ENCODE measurements at regions not wholly inside any gene's neighbourhood (a gene's known extent, or its start where the extent isn't known, plus 50 kb on each side); places are given as distances from the start of the nearest gene placed in this dataset.

GRCh38 chr15:46489276-46489675, 854.4 kb downstream of the SQOR start:
- no peak for DNase-seq (ENCODE audit: low read depth)
- Histone ChIP-seq H3K36me3 (ENCODE audit: control insufficient read depth, insufficient read depth, low read length, severe bottlenecking) (no peaks in the 10 kb centered on the region), H3K27me3 (replicated peaks; ENCODE audit: control insufficient read depth, insufficient read depth, low read length) (no peaks in the 10 kb centered on the region), H3K4me3 (ENCODE audit: low read length) (no peak overlapping the region), H3K4me1 (ENCODE audit: control insufficient read depth, insufficient read depth, low read length) (no peaks in the 10 kb centered on the region), H3K9ac (ENCODE audit: low read length) (no peak overlapping the region), H3K9me3 (ENCODE audit: control insufficient read depth, low read length) (no peaks in the 10 kb centered on the region)

GRCh38 chr15:46496491-46497115, 861.8 kb downstream of the SQOR start:
- H3K27me3 ChIP-seq (replicated peaks; ENCODE audit: control insufficient read depth, insufficient read depth, low read length): no peaks in the 10 kb centered on the region

GRCh38 chr15:46502667-46503066, 867.8 kb downstream of the SQOR start:
- Histone ChIP-seq H3K4me1 (ENCODE audit: control insufficient read depth, insufficient read depth, low read length) (no peaks in the 10 kb centered on the region), H3K4me3 (ENCODE audit: low read length) (no peak overlapping the region), H3K9ac (ENCODE audit: low read length) (no peak overlapping the region), H3K9me3 (ENCODE audit: control insufficient read depth, low read length) (no peaks in the 10 kb centered on the region), H3K36me3 (ENCODE audit: control insufficient read depth, insufficient read depth, low read length, severe bottlenecking) (no peaks in the 10 kb centered on the region), H3K27me3 (replicated peaks; ENCODE audit: control insufficient read depth, insufficient read depth, low read length) (no peaks in the 10 kb centered on the region)
- DNase-seq (ENCODE audit: low read depth): peak; percentile 1

More at GRCh38 chr15:46496491-46497115, 861.8 kb downstream of the SQOR start:
- Histone ChIP-seq H3K4me3 (ENCODE audit: low read length) (no peak overlapping the region), H3K4me1 (ENCODE audit: control insufficient read depth, insufficient read depth, low read length) (no peaks in the 10 kb centered on the region), H3K9ac (ENCODE audit: low read length) (no peak overlapping the region), H3K36me3 (ENCODE audit: control insufficient read depth, insufficient read depth, low read length, severe bottlenecking) (no peaks in the 10 kb centered on the region), H3K9me3 (ENCODE audit: control insufficient read depth, low read length) (no peaks in the 10 kb centered on the region)
- no peak for DNase-seq (ENCODE audit: low read depth)

- H3K9ac ChIP-seq (ENCODE audit: low read length): no peak overlapping the region
- H3K4me3 ChIP-seq (ENCODE audit: low read length): no peak overlapping the region
- DNase-seq (ENCODE audit: low read depth): no peak
- peaks cover 11% of the 10 kb centered on the region for H3K9me3 ChIP-seq (ENCODE audit: control insufficient read depth, low read length)
- H3K4me1 ChIP-seq (ENCODE audit: control insufficient read depth, insufficient read depth, low read length): no peaks in the 10 kb centered on the region
- H3K36me3 ChIP-seq (ENCODE audit: control insufficient read depth, insufficient read depth, low read length, severe bottlenecking): no peaks in the 10 kb centered on the region
- H3K27me3 ChIP-seq (replicated peaks; ENCODE audit: control insufficient read depth, insufficient read depth, low read length): no peaks in the 10 kb centered on the region
Measured at GRCh38 chr15:46518381-46518780, 883.6 kb downstream of the SQOR start.

- no peak overlapping the region for H3K4me3 ChIP-seq (ENCODE audit: low read length)
- no peaks in the 10 kb centered on the region for H3K36me3 ChIP-seq (ENCODE audit: control insufficient read depth, insufficient read depth, low read length, severe bottlenecking)
- no peak overlapping the region for H3K9ac ChIP-seq (ENCODE audit: low read length)
- H3K27me3 ChIP-seq (replicated peaks; ENCODE audit: control insufficient read depth, insufficient read depth, low read length): no peaks in the 10 kb centered on the region
- DNase-seq (ENCODE audit: low read depth): no peak
- H3K9me3 ChIP-seq (ENCODE audit: control insufficient read depth, low read length): no peaks in the 10 kb centered on the region
- no peaks in the 10 kb centered on the region for H3K4me1 ChIP-seq (ENCODE audit: control insufficient read depth, insufficient read depth, low read length)
Measured at GRCh38 chr15:46523701-46524100, 888.9 kb downstream of the SQOR start.

GRCh38 chr15:46525984-46526725, 891.3 kb downstream of the SQOR start:
- no peaks in the 10 kb centered on the region for H3K9me3 ChIP-seq (ENCODE audit: control insufficient read depth, low read length)
- H3K4me3 ChIP-seq (ENCODE audit: low read length): no peak overlapping the region
- no peak overlapping the region for H3K9ac ChIP-seq (ENCODE audit: low read length)
- no peaks in the 10 kb centered on the region for H3K36me3 ChIP-seq (ENCODE audit: control insufficient read depth, insufficient read depth, low read length, severe bottlenecking)
- no peak for DNase-seq (ENCODE audit: low read depth)
- no peaks in the 10 kb centered on the region for H3K27me3 ChIP-seq (replicated peaks; ENCODE audit: control insufficient read depth, insufficient read depth, low read length)
- H3K4me1 ChIP-seq (ENCODE audit: control insufficient read depth, insufficient read depth, low read length): no peaks in the 10 kb centered on the region

- no peak for DNase-seq (ENCODE audit: low read depth)
- Histone ChIP-seq H3K36me3 (ENCODE audit: control insufficient read depth, insufficient read depth, low read length, severe bottlenecking) (no peaks in the 10 kb centered on the region), H3K4me1 (ENCODE audit: control insufficient read depth, insufficient read depth, low read length) (no peaks in the 10 kb centered on the region), H3K27me3 (replicated peaks; ENCODE audit: control insufficient read depth, insufficient read depth, low read length) (no peaks in the 10 kb centered on the region), H3K4me3 (ENCODE audit: low read length) (no peak overlapping the region), H3K9me3 (ENCODE audit: control insufficient read depth, low read length) (no peaks in the 10 kb centered on the region), H3K9ac (ENCODE audit: low read length) (no peak overlapping the region)
Measured at GRCh38 chr15:46526726-46527110, 891.9 kb downstream of the SQOR start.

GRCh38 chr15:46543626-46544025, 908.8 kb downstream of the SQOR start:
- H3K4me3 ChIP-seq (ENCODE audit: low read length): no peak overlapping the region
- no peaks in the 10 kb centered on the region for H3K27me3 ChIP-seq (replicated peaks; ENCODE audit: control insufficient read depth, insufficient read depth, low read length)
- no peaks in the 10 kb centered on the region for H3K9me3 ChIP-seq (ENCODE audit: control insufficient read depth, low read length)
- H3K4me1 ChIP-seq (ENCODE audit: control insufficient read depth, insufficient read depth, low read length): no peaks in the 10 kb centered on the region
- H3K9ac ChIP-seq (ENCODE audit: low read length): no peak overlapping the region
- DNase-seq (ENCODE audit: low read depth): no peak
- H3K36me3 ChIP-seq (ENCODE audit: control insufficient read depth, insufficient read depth, low read length, severe bottlenecking): no peaks in the 10 kb centered on the region

- Histone ChIP-seq H3K36me3 (ENCODE audit: control insufficient read depth, insufficient read depth, low read length, severe bottlenecking) (no peaks in the 10 kb centered on the region), H3K27me3 (replicated peaks; ENCODE audit: control insufficient read depth, insufficient read depth, low read length) (no peaks in the 10 kb centered on the region), H3K4me1 (ENCODE audit: control insufficient read depth, insufficient read depth, low read length) (no peaks in the 10 kb centered on the region), H3K4me3 (ENCODE audit: low read length) (no peak overlapping the region), H3K9me3 (ENCODE audit: control insufficient read depth, low read length) (no peaks in the 10 kb centered on the region), H3K9ac (ENCODE audit: low read length) (no peak overlapping the region)
- DNase-seq (ENCODE audit: low read depth): no peak
Measured at GRCh38 chr15:46548989-46549388, 914.2 kb downstream of the SQOR start.

GRCh38 chr15:46552316-46552715, 917.5 kb downstream of the SQOR start:
- H3K36me3 ChIP-seq (ENCODE audit: control insufficient read depth, insufficient read depth, low read length, severe bottlenecking): no peaks in the 10 kb centered on the region
- no peak overlapping the region for H3K4me3 ChIP-seq (ENCODE audit: low read length)
- no peaks in the 10 kb centered on the region for H3K9me3 ChIP-seq (ENCODE audit: control insufficient read depth, low read length)
- no peak for DNase-seq (ENCODE audit: low read depth)
- H3K9ac ChIP-seq (ENCODE audit: low read length): no peak overlapping the region
- H3K4me1 ChIP-seq (ENCODE audit: control insufficient read depth, insufficient read depth, low read length): no peaks in the 10 kb centered on the region
- H3K27me3 ChIP-seq (replicated peaks; ENCODE audit: control insufficient read depth, insufficient read depth, low read length): no peaks in the 10 kb centered on the region

- Histone ChIP-seq H3K4me1 (ENCODE audit: control insufficient read depth, insufficient read depth, low read length) (no peaks in the 10 kb centered on the region), H3K27me3 (replicated peaks; ENCODE audit: control insufficient read depth, insufficient read depth, low read length) (no peaks in the 10 kb centered on the region), H3K36me3 (ENCODE audit: control insufficient read depth, insufficient read depth, low read length, severe bottlenecking) (no peaks in the 10 kb centered on the region), H3K4me3 (ENCODE audit: low read length) (no peak overlapping the region), H3K9me3 (ENCODE audit: control insufficient read depth, low read length) (no peaks in the 10 kb centered on the region), H3K9ac (ENCODE audit: low read length) (no peak overlapping the region)
- no peak for DNase-seq (ENCODE audit: low read depth)
Measured at GRCh38 chr15:46555547-46555946, 920.7 kb downstream of the SQOR start.

Measured in adipocyte (in vitro differentiated cells).